ENCODE measurements at regions not wholly inside any gene's neighbourhood (a gene's known extent, or its start where the extent isn't known, plus 50 kb on each side); places are given as distances from the start of the nearest gene placed in this dataset.

DNA sequence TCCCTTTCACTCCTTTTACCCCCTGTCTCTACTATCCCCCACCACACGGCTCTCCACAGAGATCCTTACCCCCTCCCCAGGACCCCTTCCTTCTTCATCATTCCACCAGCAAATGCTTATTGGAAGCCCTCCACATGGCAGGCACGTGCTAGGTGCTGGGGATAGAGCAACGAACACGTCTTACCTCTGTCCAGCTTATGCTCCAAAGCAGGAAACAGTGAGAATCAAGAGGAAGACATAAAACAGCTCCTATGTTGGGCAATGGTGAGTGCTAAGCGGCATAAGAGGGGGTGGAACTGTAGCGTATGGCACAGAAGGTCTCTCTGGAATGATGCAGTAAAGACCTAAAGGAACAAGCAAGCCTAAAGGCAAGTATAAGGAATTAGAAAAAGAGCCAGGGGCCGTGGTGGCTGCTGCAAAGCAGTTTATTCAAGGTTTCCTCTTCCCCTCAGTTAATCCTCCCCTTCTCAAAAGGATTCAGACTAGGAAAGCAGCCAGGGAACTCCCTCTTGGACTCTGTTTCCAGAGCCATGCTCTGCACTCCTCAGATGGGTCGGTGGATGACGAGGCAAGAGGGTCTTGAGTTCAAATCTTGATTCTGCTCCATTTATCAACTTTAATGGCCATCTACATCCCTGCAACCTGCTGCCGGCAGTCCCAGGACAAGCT lies 289.4 kb downstream of the FOXO1 start:
- DNase-seq, result no peak

DNA sequence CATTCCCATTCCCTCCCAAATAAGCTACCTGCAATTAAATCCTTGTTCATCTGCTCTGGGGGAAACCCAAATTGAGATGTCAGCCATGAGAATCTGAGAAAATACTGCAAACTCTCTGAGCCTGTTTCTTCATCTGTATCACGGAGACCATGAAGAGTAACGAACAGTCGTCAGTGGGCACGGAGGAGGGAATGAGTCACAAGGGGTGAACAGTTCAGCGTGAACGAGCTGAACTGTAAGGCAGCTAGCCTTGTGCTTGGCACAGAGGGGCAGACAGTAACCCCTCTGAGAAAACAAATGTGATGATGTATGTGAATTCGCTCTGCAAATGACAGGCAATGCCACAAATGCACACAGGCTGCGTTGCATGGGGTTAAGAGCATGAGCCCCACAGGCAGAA lies 288.7 kb downstream of the FOXO1 start:
- DNase-seq, result no peak

DNA sequence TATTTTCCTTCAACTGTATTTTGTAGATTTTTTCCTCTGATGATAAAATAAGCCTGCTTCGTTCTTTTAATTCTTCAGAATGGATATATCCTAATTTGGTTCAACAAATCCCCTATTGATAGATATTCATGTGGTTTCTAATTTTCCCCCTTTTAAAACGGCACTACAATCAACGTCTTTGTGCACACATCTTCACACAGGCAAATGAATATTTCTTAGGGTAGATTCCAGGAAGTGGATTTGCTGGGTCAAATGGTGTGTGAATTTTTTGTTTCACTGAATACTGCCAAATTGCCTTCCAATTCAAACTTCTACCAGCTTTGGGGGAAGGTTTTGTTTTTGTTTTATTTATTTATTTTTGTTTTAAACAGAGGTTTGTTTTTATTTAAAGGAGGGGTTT lies 287.2 kb downstream of the FOXO1 start:
- no peak for DNase-seq

DNA sequence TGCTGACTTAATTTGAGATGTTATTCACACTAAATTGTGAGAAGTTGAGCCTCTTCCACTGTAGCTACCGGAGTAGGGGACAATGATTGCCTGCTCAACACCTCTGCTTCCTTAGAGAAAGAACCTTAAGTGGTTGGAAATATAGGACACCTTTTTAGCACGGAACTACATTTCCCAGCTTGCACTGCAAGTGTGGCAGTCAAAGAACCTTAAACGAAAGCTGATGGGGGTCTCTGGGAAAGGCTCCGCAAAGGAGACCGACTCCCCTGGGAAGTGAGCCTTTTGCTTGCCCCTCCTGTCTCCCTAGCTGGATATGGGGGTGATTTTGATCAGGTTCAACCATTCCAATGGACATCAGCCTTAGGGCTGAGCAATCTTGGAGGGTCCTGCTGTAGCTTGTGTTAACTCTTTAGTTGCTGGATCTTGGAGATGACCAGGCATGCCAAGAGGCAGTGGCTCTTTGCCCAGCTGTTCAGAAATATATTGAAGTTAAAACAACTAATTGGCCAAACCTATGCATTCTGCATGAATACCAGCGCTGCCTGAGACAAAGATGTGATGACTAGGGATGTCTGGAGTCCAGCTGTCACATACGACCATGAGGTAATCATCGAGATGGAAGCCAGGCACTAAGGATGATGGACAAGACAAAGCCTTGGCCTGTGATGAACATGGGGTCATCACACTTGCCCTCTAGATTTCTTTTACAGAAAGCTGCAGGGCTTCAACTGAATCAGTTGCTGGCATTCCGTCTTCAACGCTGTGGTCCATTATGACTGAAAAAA lies 286.5 kb downstream of the FOXO1 start:
- no peak for DNase-seq

GRCh38 chr13:40381935-40382764 lies 284.3 kb downstream of the FOXO1 start:
- DNase-seq, result no peak

GRCh38 chr13:40383132-40383531 lies 283.3 kb downstream of the FOXO1 start:
- no peak for DNase-seq

DNA sequence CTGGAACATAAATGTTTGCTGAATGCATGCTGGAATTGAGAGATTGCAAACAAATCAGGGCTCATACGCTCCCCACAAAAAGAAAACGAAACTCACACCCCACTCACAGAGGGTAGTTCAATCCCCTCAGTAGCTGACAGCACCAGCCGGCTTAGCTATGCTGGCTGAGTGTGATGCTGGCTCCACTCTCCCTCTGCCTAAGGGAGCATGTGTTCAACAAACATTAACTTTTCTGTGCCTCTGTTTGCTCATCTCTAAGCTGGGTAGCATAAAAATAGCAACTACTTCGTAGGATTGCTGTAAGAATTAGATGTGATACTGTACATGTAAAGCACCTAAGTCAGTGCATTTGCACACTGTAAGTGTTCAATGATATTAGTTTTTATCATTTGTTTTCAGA lies 282.6 kb downstream of the FOXO1 start:
- no peak for DNase-seq

- DNase-seq, result no peak
These were observed 281.2 kb downstream of the FOXO1 start for GRCh38 chr13:40384976-40385857.

DNA sequence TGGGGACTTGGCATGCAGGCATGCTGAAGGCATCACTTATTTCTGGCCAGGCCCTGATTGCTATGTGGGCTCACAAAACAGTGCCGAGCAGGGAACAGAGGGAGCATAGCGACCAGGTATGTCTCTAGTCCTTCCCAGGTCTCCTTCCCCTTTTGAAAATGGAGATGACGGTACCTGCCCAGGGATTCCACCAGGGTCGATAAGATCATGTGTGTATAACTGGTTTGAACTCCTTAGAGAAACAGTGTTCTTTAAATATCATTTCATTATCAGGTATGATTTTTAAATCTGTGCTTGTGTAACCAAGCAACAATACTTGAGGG lies 280.6 kb downstream of the FOXO1 start:
- no peak for DNase-seq

GRCh38 chr13:40386586-40386985 lies 279.9 kb downstream of the FOXO1 start:
- DNase-seq, result no peak

DNA sequence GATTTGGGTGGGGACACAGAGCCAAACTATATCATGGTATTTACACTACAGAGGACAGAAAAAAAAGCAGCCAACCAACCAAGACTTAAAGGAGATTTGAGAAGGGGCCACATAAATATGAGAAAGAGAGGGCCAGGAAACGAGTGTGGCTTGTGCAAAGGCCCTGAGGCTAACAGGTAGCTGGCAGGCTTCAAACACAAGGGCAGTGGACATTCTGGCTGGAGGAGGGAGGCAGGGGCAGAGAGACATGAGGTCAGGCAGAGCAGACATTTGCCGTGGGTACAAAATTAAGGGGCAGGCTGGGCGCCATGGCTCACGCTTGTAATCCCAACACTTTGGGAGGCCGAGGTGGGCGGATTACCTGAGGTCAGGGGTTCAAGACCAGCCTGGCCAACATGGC lies 278.7 kb downstream of the FOXO1 start:
- no peak for DNase-seq

GRCh38 chr13:40388617-40389016 lies 277.8 kb downstream of the FOXO1 start:
- DNase-seq, result no peak

- DNase-seq, result no peak
These were observed 277.3 kb downstream of the FOXO1 start for GRCh38 chr13:40389081-40389641.

DNA sequence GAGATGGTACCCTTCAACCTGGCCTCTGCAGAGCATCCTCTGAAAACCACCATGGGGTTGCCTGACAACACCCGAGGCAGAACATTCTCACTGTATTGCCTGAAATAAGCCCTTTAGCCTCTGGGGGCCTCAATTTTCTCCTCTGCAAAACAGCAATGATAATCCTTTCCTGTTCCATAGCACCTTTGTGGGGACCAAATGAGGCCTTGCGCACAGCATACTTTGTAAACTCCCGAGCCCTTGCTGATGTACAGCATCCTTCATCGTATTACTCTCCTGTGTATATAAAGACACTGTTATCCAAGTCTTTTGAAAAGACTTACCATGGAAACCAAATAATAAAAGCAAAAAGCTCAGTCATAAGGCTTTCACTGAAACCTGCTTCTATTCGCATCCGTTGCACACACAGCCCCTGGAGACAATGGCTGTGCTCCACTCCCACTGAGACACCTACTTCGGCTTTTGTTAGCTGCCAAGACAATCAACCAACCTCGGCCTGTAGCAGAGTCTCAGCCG lies 276.0 kb downstream of the FOXO1 start:
- no peak for DNase-seq

GRCh38 chr13:40391788-40392187 lies 274.7 kb downstream of the FOXO1 start:
- DNase-seq, result no peak

GRCh38 chr13:40394304-40394985 lies 272.0 kb downstream of the FOXO1 start:
- DNase-seq, result no peak

DNA sequence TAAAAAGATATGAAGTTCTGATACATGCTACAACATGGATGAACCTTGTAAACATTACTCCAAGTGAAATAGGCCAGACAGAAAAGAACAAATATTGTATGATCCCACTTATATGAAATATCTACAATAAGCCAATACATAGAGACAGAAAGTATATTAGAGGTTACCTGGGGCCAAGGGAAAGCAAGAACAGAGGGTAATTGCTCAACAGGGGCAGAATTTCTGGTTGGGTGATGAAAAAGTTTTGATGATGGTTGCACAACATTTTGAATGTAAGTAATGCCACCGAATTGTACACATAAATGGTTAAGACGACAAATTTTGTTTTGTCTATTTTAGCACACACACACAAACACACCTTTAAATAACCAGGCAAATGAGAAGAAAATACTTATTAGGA lies 268.4 kb downstream of the FOXO1 start:
- DNase-seq, result no peak

GRCh38 chr13:40399756-40400155 lies 266.7 kb downstream of the FOXO1 start:
- DNase-seq, result no peak

GRCh38 chr13:40401911-40402776 lies 264.3 kb downstream of the FOXO1 start:
- DNase-seq, result no peak

DNA sequence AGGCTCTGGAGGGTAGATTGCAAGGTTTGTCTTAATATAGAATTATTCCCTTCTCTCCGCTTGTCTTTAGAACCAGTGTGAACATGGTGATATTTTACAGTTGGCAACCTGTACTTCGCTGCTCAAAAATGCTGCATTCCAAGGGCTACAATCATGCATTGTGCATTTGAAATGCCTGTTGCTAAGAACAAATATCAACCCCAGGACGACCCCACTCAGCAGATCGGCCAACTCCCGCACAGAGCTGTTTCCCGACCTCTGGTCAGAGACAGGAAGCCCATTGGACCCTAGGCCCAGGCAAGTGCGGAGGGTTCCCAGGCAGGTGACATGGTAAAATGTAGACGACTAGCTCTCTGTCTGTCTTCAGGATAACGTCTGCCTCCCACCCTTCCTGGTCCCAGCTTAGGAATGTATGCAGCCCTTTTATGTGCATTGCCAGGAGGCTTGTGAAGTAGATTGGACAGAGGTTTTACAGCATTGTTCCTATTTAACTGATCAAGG lies 263.5 kb downstream of the FOXO1 start:
- DNase-seq, result no peak

Measured in NCI-H187 treated with DMSO at 0.1 percent for 48 hours (cell line).